ENCODE measurements at regions not wholly inside any gene's neighbourhood (a gene's known extent, or its start where the extent isn't known, plus 50 kb on each side); places are given as distances from the start of the nearest gene placed in this dataset.

GRCh38 chr11:105274631-105275030, 135.1 kb upstream of the CARD18 start:
- Histone ChIP-seq H3K9me3 (no peaks in the 10 kb centered on the region), H3K4me1 (no peaks in the 10 kb centered on the region), H3K4me3 (no peak overlapping the region), H3K36me3 (no peaks in the 10 kb centered on the region), H3K27ac (no peak overlapping the region), H3K27me3 (no peaks in the 10 kb centered on the region)
- no peak for DNase-seq (ENCODE audit: low spot score in 2 of 2)
- TF ChIP-seq CTCF (IDR thresholded peaks at IDR 0.05) (no peak), EP300 (IDR thresholded peaks at IDR 0.05) (no peak), POLR2A (IDR thresholded peaks at IDR 0.05) (no peak), POLR2AphosphoS5 (IDR thresholded peaks at IDR 0.05) (no peak)

- no peak for DNase-seq (ENCODE audit: low spot score in 2 of 2)
- H3K27me3 ChIP-seq = no peaks in the 10 kb centered on the region
- H3K36me3 ChIP-seq = no peaks in the 10 kb centered on the region
- H3K9me3 ChIP-seq = no peaks in the 10 kb centered on the region
- no peak overlapping the region for H3K4me3 ChIP-seq
- no peaks in the 10 kb centered on the region for H3K4me1 ChIP-seq
- TF ChIP-seq EP300 (IDR thresholded peaks at IDR 0.05) (no peak), CTCF (IDR thresholded peaks at IDR 0.05) (no peak), POLR2A (IDR thresholded peaks at IDR 0.05) (no peak), POLR2AphosphoS5 (IDR thresholded peaks at IDR 0.05) (no peak)
- no peak overlapping the region for H3K27ac ChIP-seq
- WGBS = 57% methylated on average over 1 of the region's 1 CpG
Measured at GRCh38 chr11:105273660-105274280, 134.2 kb upstream of the CARD18 start.

GRCh38 chr11:105269862-105270261, 130.3 kb upstream of the CARD18 start:
- Histone ChIP-seq H3K4me1 (no peaks in the 10 kb centered on the region), H3K27me3 (no peaks in the 10 kb centered on the region), H3K36me3 (no peaks in the 10 kb centered on the region), H3K27ac (no peak overlapping the region), H3K4me3 (no peak overlapping the region), H3K9me3 (no peaks in the 10 kb centered on the region)
- DNase-seq (ENCODE audit: low spot score in 2 of 2) = no peak
- TF ChIP-seq POLR2AphosphoS5 (IDR thresholded peaks at IDR 0.05) (no peak), POLR2A (IDR thresholded peaks at IDR 0.05) (no peak), CTCF (IDR thresholded peaks at IDR 0.05) (no peak), EP300 (IDR thresholded peaks at IDR 0.05) (no peak)

GRCh38 chr11:105268404-105269062, 129.0 kb upstream of the CARD18 start:
- 77% methylated on average over 9 of the region's 9 CpGs for WGBS
- no peak for DNase-seq (ENCODE audit: low spot score in 2 of 2)
- TF ChIP-seq POLR2A (IDR thresholded peaks at IDR 0.05) = no peak
- TF ChIP-seq CTCF (IDR thresholded peaks at IDR 0.05) = no peak
- no peak for TF ChIP-seq POLR2AphosphoS5 (IDR thresholded peaks at IDR 0.05)
- TF ChIP-seq EP300 (IDR thresholded peaks at IDR 0.05) = no peak

GRCh38 chr11:105265845-105266244, 126.3 kb upstream of the CARD18 start:
- no peak for DNase-seq (ENCODE audit: low spot score in 2 of 2)
- WGBS = 56% methylated on average over 1 of the region's 1 CpG
- Histone ChIP-seq H3K27me3 (no peaks in the 10 kb centered on the region), H3K27ac (no peak overlapping the region), H3K4me1 (no peaks in the 10 kb centered on the region), H3K36me3 (no peaks in the 10 kb centered on the region), H3K4me3 (no peak overlapping the region), H3K9me3 (no peaks in the 10 kb centered on the region)
- TF ChIP-seq POLR2A (IDR thresholded peaks at IDR 0.05) = no peak

More at GRCh38 chr11:105268404-105269062, 129.0 kb upstream of the CARD18 start:
- Histone ChIP-seq H3K27me3 (no peaks in the 10 kb centered on the region), H3K27ac (no peak overlapping the region), H3K4me3 (no peak overlapping the region), H3K36me3 (no peaks in the 10 kb centered on the region), H3K4me1 (no peaks in the 10 kb centered on the region), H3K9me3 (no peaks in the 10 kb centered on the region)
